Omental fat pad (tissue), 3 donors: ENCODE measurements at regions not wholly inside any gene's neighbourhood (a gene's known extent, or its start where the extent isn't known, plus 50 kb on each side); places are given as distances from the start of the nearest gene placed in this dataset.
"Not testable (repeated sequence)": the region's sequence is repeated elsewhere in the genome, so short reads cannot be mapped to it uniquely, and the experiment has no call there.

ENCODE experiments used
- ATAC-seq: fragments of 150-250 bp; one replicate; pipeline ENCODE4 v1.9.1; 2016; ENCODE audit warnings: mild to moderate bottlenecking, moderate library complexity; ENCODE audit not compliant: low FRiP score
- DNase-seq: peaks from one replicate; pipeline ENCODE4 v3.0.0-alpha.2; 2019; ENCODE audit warnings: low spot score
- TF ChIP-seq, protein P1 (sequence below), 3 donors: fragments of 450-650 bp; IDR thresholded peaks; one replicate each; pipeline ENCODE4 v1.5.1; 2016 to 2017; ENCODE audit warnings: antibody characterized with exemption in 3 of 3, mild to moderate bottlenecking in 3 of 3, moderate library complexity in 2 of 3

DNA sequence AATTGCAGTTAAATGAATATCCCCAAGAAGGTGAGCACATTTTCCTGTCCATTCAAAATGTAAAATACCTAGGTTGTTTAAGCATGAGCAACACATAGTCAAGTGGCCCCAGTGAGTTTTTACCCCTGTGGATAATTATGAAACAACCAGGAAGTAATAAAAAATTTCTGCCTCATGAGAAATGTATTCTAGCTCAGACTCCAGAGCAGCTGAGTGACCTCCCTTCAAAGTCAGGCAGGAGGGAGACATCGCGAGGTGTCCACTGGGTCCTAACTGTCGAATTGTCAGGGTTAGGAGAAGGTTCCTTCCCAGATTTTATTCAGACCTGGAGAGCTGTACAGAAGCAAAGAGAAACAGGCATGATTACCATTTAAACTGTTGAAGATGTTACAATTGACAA is 416.6 kb upstream of the SMIM21 start:
- TF ChIP-seq, protein P1, sequence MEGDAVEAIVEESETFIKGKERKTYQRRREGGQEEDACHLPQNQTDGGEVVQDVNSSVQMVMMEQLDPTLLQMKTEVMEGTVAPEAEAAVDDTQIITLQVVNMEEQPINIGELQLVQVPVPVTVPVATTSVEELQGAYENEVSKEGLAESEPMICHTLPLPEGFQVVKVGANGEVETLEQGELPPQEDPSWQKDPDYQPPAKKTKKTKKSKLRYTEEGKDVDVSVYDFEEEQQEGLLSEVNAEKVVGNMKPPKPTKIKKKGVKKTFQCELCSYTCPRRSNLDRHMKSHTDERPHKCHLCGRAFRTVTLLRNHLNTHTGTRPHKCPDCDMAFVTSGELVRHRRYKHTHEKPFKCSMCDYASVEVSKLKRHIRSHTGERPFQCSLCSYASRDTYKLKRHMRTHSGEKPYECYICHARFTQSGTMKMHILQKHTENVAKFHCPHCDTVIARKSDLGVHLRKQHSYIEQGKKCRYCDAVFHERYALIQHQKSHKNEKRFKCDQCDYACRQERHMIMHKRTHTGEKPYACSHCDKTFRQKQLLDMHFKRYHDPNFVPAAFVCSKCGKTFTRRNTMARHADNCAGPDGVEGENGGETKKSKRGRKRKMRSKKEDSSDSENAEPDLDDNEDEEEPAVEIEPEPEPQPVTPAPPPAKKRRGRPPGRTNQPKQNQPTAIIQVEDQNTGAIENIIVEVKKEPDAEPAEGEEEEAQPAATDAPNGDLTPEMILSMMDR (IDR thresholded peaks at IDR 0.05): no peak
- DNase-seq: no peak
- ATAC-seq: no peak

DNA sequence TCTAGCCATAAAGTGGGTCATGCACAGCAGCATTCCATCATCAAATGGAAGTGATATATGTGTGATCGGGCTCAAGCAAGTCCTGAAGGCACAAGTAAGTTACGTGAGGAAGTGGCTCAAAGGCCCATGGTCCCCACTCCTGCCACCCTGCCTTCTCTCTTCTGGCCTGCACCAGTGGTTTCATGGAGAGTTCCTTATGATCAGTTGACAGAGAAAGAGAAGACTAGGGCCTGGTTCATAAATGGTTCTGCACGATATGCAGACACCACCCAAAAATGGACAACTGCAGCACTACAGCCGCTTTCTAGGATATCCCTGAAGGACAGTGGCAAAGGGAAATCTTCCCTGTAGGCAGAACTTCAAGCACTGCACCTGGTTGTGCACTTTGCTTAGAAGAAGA is 412.6 kb upstream of the SMIM21 start:
- DNase-seq: no peak
- ATAC-seq: no peak
- TF ChIP-seq, protein P1 (IDR thresholded peaks at IDR 0.05): no peak

DNA sequence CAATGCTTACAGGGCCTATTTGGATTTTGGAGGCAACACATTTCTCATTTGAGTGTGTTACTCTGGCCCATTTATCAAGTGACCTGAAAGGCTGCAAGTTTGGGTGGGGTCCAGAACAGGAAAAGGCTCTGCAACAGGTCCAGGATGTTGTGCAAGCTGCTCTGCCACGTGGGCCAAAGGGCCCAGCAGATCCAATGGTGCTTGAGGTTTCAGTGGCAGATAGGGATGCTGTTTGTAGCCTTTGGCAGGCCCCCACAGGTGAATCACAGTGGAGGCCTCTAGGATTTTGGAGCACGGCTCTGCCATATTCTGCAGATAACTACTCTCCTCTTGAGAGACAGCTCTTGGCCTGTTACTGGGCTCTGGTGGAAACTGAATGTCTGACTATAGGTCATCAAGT is 412.2 kb upstream of the SMIM21 start:
- not testable (repeated sequence) for ATAC-seq, DNase-seq

DNA sequence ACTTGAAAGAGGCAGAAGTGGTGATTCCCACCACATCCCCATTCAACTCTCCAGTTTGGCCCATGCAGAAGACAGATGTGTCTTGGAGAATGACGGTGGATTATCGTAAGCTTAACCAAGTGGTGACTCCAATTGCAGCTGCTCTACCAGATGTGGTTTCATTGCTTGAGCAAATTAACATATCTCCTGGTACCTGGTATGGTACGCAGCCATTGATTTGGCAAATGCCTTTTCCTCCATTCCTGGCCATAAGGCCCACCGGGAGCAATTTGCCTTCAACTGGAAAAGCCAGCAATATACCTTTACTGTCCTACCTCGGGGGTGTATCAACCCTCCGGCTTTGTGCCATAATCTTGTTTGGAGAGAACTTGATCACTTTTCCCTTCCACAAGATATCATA is 411.5 kb upstream of the SMIM21 start:
- TF ChIP-seq, protein P1 (IDR thresholded peaks at IDR 0.05): no peak
- no peak for DNase-seq
- no peak for ATAC-seq

GRCh38 chr18:75837316-75837715 is 409.8 kb upstream of the SMIM21 start:
- no peak for ATAC-seq
- DNase-seq: no peak
- TF ChIP-seq, protein P1 (IDR thresholded peaks at IDR 0.05): no peak

- TF ChIP-seq, protein P1 (IDR thresholded peaks at IDR 0.05): no peak
- ATAC-seq (no peak), DNase-seq (no peak)
These were observed 409.0 kb upstream of the SMIM21 start for GRCh38 chr18:75836516-75836915.

DNA sequence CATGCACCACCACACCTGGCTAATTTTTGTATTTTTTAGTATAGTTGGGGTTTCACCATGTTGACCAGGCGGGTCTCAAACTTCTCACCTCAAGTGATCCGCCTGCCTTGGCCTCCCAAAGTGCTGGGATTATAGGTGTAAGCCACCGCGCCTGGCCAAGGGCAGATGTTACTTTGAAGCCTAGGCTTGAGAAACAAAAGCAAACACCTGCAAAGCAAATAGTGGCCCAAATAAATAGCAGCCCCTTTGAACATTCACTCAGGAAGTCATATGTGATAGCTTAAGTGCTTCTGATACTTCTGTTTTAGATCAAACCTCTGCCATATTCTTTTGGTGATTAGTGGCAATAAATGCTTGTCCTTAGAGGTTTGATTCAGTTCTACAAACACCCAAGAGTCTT is 404.5 kb upstream of the SMIM21 start:
- DNase-seq: no peak
- TF ChIP-seq, protein P1 (IDR thresholded peaks at IDR 0.05): no peak
- no peak for ATAC-seq

DNA sequence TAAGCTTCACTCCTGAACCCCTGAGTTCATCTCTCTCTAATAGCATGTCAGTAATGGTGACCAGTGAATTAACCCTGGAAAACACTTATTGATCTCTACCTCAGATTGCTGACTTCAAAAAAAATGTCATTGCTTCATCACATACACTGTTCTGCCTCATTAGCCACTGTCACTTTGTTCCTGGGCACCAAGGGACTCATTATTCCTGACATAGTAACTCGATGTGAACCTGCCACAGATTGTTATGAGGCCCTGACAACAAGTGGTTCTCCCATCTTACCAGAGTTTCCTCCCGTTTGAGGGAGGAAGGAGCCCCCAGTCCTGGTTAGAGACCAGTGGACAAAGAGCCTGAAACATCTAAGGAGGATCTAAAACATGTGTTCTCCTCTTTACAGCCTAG is 403.3 kb upstream of the SMIM21 start:
- no peak for ATAC-seq
- TF ChIP-seq, protein P1 (IDR thresholded peaks at IDR 0.05): no peak
- DNase-seq: no peak
